ENCODE measurements at regions not wholly inside any gene's neighbourhood (a gene's known extent, or its start where the extent isn't known, plus 50 kb on each side); places are given as distances from the start of the nearest gene placed in this dataset.

DNA sequence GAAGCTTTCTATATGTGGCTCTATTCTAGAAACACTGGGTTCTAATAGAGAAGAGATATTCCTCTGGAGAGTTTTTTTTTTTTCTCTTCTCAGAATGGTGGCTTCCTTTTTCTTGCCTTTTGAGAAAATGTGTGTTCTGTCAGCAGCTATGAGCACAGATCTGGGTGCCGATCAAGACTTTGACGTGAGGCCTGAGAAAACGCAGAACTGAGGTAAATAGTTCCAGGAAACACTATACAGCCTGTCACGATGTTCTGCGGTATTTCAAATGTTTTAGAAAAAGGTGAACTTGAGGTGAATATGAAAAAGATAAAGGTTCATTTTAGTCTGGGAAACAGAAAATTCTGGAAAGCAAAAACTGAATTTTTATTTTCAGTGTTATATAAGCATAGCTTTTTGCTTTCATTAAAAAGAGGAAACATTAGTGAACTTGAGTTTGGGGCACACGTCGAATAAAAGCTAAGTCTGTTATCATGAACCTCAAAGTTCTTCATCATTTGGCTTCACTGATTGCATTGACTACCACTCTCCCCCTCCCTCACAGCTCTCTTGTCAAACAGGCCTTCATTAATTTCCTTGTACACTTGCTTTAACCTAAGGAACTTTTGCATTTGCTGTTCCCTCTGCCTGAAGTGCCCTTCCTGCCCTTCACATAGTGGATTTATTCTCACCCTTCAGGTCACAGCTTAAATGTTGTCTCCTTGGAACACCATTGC, 265.1 kb downstream of the NFKBIZ start:
- no peak overlapping the region for H3K4ac ChIP-seq (ENCODE audit: low read depth in 1 of 2, low read length in 2 of 2)
- peaks cover 3% of the 10 kb centered on the region for H3K79me1 ChIP-seq (replicated peaks; ENCODE audit: low read length, poor library complexity, severe bottlenecking)
- no peak overlapping the region for H3K23ac ChIP-seq (ENCODE audit: low read length in 2 of 2)
- peak overlapping the region; percentile 97 for H2AK5ac ChIP-seq (ENCODE audit: low read length, severe bottlenecking)
- H3K36me3 ChIP-seq (ENCODE audit: control insufficient read depth in 1 of 2, insufficient read depth in 2 of 2, low read depth in 1 of 2, low read length in 2 of 2) = no peaks in the 10 kb centered on the region
- H3K18ac ChIP-seq (ENCODE audit: low read depth in 1 of 2, low read length in 2 of 2) = no peak overlapping the region
- no peaks in the 10 kb centered on the region for H3K27me3 ChIP-seq (ENCODE audit: control insufficient read depth in 1 of 2, insufficient read depth in 1 of 2, low read length in 2 of 2)
- no peak overlapping the region for H3K4me3 ChIP-seq (ENCODE audit: insufficient read depth in 1 of 2, low read depth in 1 of 2, low read length in 2 of 2)
- no peak overlapping the region for H2BK120ac ChIP-seq (ENCODE audit: low read depth, low read length)
- H4K91ac ChIP-seq (ENCODE audit: low read length) = no peak overlapping the region
- DNase-seq = no peak
- peaks cover 4% of the 10 kb centered on the region for H3K4me1 ChIP-seq (ENCODE audit: control insufficient read depth, insufficient read depth, low read depth, low read length)
- H3K27ac ChIP-seq (ENCODE audit: low read length, poor library complexity, severe bottlenecking) = peak overlapping the region; percentile 89
- no peak overlapping the region for H3K14ac ChIP-seq (ENCODE audit: low read length in 2 of 2)
- H2BK12ac ChIP-seq (ENCODE audit: low read length in 2 of 2) = no peak overlapping the region
- 95% methylated on average over 7 of the region's 7 CpGs for WGBS
- H2AFZ ChIP-seq (ENCODE audit: low read depth, low read length) = no peak overlapping the region
- H2BK15ac ChIP-seq (ENCODE audit: low read depth, poor library complexity, severe bottlenecking) = no peak overlapping the region
- no peak overlapping the region for H3K9ac ChIP-seq (ENCODE audit: low read length)
- peak overlapping the region; percentile 54 for H2BK5ac ChIP-seq (ENCODE audit: low read depth, low read length, poor library complexity, severe bottlenecking)
- no peak overlapping the region for H4K8ac ChIP-seq (ENCODE audit: low read length)
- no peak overlapping the region for H3K4me2 ChIP-seq (ENCODE audit: low read length, poor library complexity, severe bottlenecking)
- no peaks in the 10 kb centered on the region for H3K9me3 ChIP-seq (ENCODE audit: control insufficient read depth, low read length)

DNA sequence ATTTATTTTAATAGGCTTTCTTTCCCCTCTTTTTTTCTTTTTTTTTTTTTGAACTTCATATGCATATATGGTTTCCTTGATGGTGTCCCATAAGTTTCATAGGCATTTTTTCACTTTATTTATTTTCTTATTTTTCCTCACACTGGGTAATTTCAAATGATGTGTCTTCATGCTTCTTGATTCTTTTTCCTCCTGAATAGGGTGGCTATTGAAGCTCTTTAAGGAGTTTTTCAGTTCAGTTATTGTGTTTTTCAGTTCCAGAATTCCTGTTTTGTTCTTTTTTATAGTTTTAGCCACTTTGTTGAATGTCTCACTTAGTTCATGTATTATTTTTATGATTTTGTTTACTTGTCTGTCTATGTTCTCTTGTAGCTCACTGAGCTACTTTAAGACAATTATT, 273.2 kb downstream of the NFKBIZ start:
- no peak for DNase-seq
- no peak overlapping the region for H2BK15ac ChIP-seq (ENCODE audit: low read depth, poor library complexity, severe bottlenecking)
- no peak overlapping the region for H2BK5ac ChIP-seq (ENCODE audit: low read depth, low read length, poor library complexity, severe bottlenecking)
- H2AFZ ChIP-seq (ENCODE audit: low read depth, low read length) = no peak overlapping the region
- no peak overlapping the region for H3K18ac ChIP-seq (ENCODE audit: low read depth in 1 of 2, low read length in 2 of 2)
- H2BK12ac ChIP-seq (ENCODE audit: low read length in 2 of 2) = no peak overlapping the region
- no peak overlapping the region for H3K27ac ChIP-seq (ENCODE audit: low read length, poor library complexity, severe bottlenecking)
- peaks cover 20% of the 10 kb centered on the region for H3K9me3 ChIP-seq (ENCODE audit: control insufficient read depth, low read length)
- H3K36me3 ChIP-seq (ENCODE audit: control insufficient read depth in 1 of 2, insufficient read depth in 2 of 2, low read depth in 1 of 2, low read length in 2 of 2) = peaks cover 0 to 6% of the 10 kb centered on the region in 2 experiments
- H3K4me3 ChIP-seq (ENCODE audit: insufficient read depth in 1 of 2, low read depth in 1 of 2, low read length in 2 of 2) = no peak overlapping the region
- H2AK5ac ChIP-seq (ENCODE audit: low read length, severe bottlenecking) = no peak overlapping the region
- H2BK120ac ChIP-seq (ENCODE audit: low read depth, low read length) = no peak overlapping the region
- no peak overlapping the region for H3K23ac ChIP-seq (ENCODE audit: low read length in 2 of 2)
- no peak overlapping the region for H3K4ac ChIP-seq (ENCODE audit: low read depth in 1 of 2, low read length in 2 of 2)
- no peak overlapping the region for H3K4me2 ChIP-seq (ENCODE audit: low read length, poor library complexity, severe bottlenecking)
- no peak overlapping the region for H4K8ac ChIP-seq (ENCODE audit: low read length)
- no peaks in the 10 kb centered on the region for H3K27me3 ChIP-seq (ENCODE audit: control insufficient read depth in 1 of 2, insufficient read depth in 1 of 2, low read length in 2 of 2)
- no peak overlapping the region for H3K9ac ChIP-seq (ENCODE audit: low read length)
- no peak overlapping the region for H3K14ac ChIP-seq (ENCODE audit: low read length in 2 of 2)
- no peak overlapping the region for H4K91ac ChIP-seq (ENCODE audit: low read length)
- no peaks in the 10 kb centered on the region for H3K4me1 ChIP-seq (ENCODE audit: control insufficient read depth, insufficient read depth, low read depth, low read length)
- H3K79me1 ChIP-seq (replicated peaks; ENCODE audit: low read length, poor library complexity, severe bottlenecking) = no peaks in the 10 kb centered on the region

DNA sequence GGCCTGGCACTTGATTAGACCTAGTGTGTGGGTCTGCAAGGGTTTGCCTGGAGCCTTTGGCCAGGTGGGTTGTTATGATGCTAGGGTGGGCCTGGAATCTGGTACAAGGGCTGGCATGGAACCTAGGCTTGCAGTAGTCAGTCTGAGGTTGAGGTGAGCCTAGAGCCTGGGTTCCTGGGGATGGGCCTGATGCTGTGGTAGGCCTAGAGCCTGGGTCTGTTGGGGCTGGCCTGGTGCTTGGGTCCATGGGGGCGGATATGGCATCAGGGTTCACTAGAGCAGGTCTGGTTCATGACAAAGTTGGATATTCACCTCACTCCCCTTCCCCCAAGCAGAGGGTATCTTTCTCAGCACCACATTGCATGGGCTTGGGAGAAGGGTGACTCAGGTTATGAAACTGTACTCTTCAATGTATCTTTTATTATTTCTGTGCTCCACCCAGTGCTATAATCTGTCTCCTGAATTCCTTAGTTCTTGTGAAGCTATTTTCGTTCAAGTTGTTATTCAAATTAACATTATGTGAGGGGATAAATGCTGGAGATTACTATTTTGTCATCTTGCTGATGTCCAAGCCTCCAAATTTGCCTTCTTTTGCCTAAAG, 274.4 kb downstream of the NFKBIZ start:
- H2BK120ac ChIP-seq (ENCODE audit: low read depth, low read length) = no peak overlapping the region

DNA sequence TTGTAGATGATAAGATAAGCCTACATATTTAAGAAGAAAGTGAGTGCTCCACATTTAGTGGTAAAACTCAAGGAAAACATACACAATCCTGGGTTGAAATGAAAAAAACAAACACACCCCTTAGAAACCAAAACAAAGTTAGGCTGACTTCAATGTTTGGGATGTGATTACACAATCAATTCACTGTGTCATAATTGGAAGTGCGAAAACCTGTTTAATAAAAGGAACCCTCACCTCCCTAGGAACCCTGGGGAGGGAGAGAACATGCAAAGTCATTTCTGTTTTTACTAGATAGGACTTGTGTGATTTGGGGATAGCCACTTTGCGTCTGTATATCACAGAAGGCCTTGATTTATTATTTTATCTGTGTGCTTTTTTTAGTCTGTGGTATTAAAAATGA, 275.0 kb downstream of the NFKBIZ start:
- no peak overlapping the region for H2BK5ac ChIP-seq (ENCODE audit: low read depth, low read length, poor library complexity, severe bottlenecking)
- no peaks in the 10 kb centered on the region for H3K4me1 ChIP-seq (ENCODE audit: control insufficient read depth, insufficient read depth, low read depth, low read length)
- no peak overlapping the region for H3K27ac ChIP-seq (ENCODE audit: low read length, poor library complexity, severe bottlenecking)
- no peak overlapping the region for H3K4ac ChIP-seq (ENCODE audit: low read depth in 1 of 2, low read length in 2 of 2)
- peaks cover 0 to 6% of the 10 kb centered on the region in 2 experiments for H3K36me3 ChIP-seq (ENCODE audit: control insufficient read depth in 1 of 2, insufficient read depth in 2 of 2, low read depth in 1 of 2, low read length in 2 of 2)
- DNase-seq = peak; percentile 81
- no peaks in the 10 kb centered on the region for H3K79me1 ChIP-seq (replicated peaks; ENCODE audit: low read length, poor library complexity, severe bottlenecking)
- no peak overlapping the region for H3K4me3 ChIP-seq (ENCODE audit: insufficient read depth in 1 of 2, low read depth in 1 of 2, low read length in 2 of 2)
- H3K9ac ChIP-seq (ENCODE audit: low read length) = peak overlapping the region; percentile 78
- no peak overlapping the region for H3K4me2 ChIP-seq (ENCODE audit: low read length, poor library complexity, severe bottlenecking)
- H3K27me3 ChIP-seq (ENCODE audit: control insufficient read depth in 1 of 2, insufficient read depth in 1 of 2, low read length in 2 of 2) = no peaks in the 10 kb centered on the region
- no CpG with 5 or more reads among the region's 2 CpGs for WGBS
- H4K91ac ChIP-seq (ENCODE audit: low read length) = no peak overlapping the region
- no peak overlapping the region for H3K18ac ChIP-seq (ENCODE audit: low read depth in 1 of 2, low read length in 2 of 2)
- no peak overlapping the region for H3K14ac ChIP-seq (ENCODE audit: low read length in 2 of 2)
- no peak overlapping the region for H2AK5ac ChIP-seq (ENCODE audit: low read length, severe bottlenecking)
- no peak overlapping the region for H2BK120ac ChIP-seq (ENCODE audit: low read depth, low read length)
- H3K23ac ChIP-seq (ENCODE audit: low read length in 2 of 2) = no peak overlapping the region
- no peak overlapping the region for H4K8ac ChIP-seq (ENCODE audit: low read length)
- no peak overlapping the region for H2AFZ ChIP-seq (ENCODE audit: low read depth, low read length)
- no peak overlapping the region for H2BK12ac ChIP-seq (ENCODE audit: low read length in 2 of 2)
- peaks cover 20% of the 10 kb centered on the region for H3K9me3 ChIP-seq (ENCODE audit: control insufficient read depth, low read length)
- no peak overlapping the region for H2BK15ac ChIP-seq (ENCODE audit: low read depth, poor library complexity, severe bottlenecking)

More for the DNA sequence above, 274.4 kb downstream of the NFKBIZ start:
- peak overlapping the region in 1 of 2 experiments; percentile 32 for H3K23ac ChIP-seq (ENCODE audit: low read length in 2 of 2)
- H3K27me3 ChIP-seq (ENCODE audit: control insufficient read depth in 1 of 2, insufficient read depth in 1 of 2, low read length in 2 of 2) = no peaks in the 10 kb centered on the region
- peaks cover 0 to 6% of the 10 kb centered on the region in 2 experiments for H3K36me3 ChIP-seq (ENCODE audit: control insufficient read depth in 1 of 2, insufficient read depth in 2 of 2, low read depth in 1 of 2, low read length in 2 of 2)
- H3K27ac ChIP-seq (ENCODE audit: low read length, poor library complexity, severe bottlenecking) = no peak overlapping the region
- no peaks in the 10 kb centered on the region for H3K4me1 ChIP-seq (ENCODE audit: control insufficient read depth, insufficient read depth, low read depth, low read length)
- no peaks in the 10 kb centered on the region for H3K79me1 ChIP-seq (replicated peaks; ENCODE audit: low read length, poor library complexity, severe bottlenecking)
- H3K4me2 ChIP-seq (ENCODE audit: low read length, poor library complexity, severe bottlenecking) = no peak overlapping the region
- H3K4ac ChIP-seq (ENCODE audit: low read depth in 1 of 2, low read length in 2 of 2) = no peak overlapping the region
- H3K18ac ChIP-seq (ENCODE audit: low read depth in 1 of 2, low read length in 2 of 2) = peak overlapping the region in 1 of 2 experiments; percentile 59
- H2AK5ac ChIP-seq (ENCODE audit: low read length, severe bottlenecking) = peak overlapping the region; percentile 36
- peak overlapping the region; percentile 78 for H3K9ac ChIP-seq (ENCODE audit: low read length)
- peak overlapping the region in 1 of 2 experiments; percentile 91 for H2BK12ac ChIP-seq (ENCODE audit: low read length in 2 of 2)
- no peak overlapping the region for H4K8ac ChIP-seq (ENCODE audit: low read length)
- H3K14ac ChIP-seq (ENCODE audit: low read length in 2 of 2) = peak overlapping the region in 1 of 2 experiments; percentile 74
- H2BK15ac ChIP-seq (ENCODE audit: low read depth, poor library complexity, severe bottlenecking) = no peak overlapping the region
- DNase-seq = peak; percentile 14
- peaks cover 20% of the 10 kb centered on the region for H3K9me3 ChIP-seq (ENCODE audit: control insufficient read depth, low read length)
- H2BK5ac ChIP-seq (ENCODE audit: low read depth, low read length, poor library complexity, severe bottlenecking) = no peak overlapping the region
- no peak overlapping the region for H4K91ac ChIP-seq (ENCODE audit: low read length)
- H3K4me3 ChIP-seq (ENCODE audit: insufficient read depth in 1 of 2, low read depth in 1 of 2, low read length in 2 of 2) = no peak overlapping the region
- WGBS = 100% methylated on average over 1 of the region's 2 CpGs
- H2AFZ ChIP-seq (ENCODE audit: low read depth, low read length) = no peak overlapping the region

Measured in mesenchymal stem cell (in vitro differentiated cells and primary cell).